GM12878 (cell line): ENCODE measurements at regions not wholly inside any gene's neighbourhood (a gene's known extent, or its start where the extent isn't known, plus 50 kb on each side); places are given as distances from the start of the nearest gene placed in this dataset.

ENCODE experiments used
- ATAC-seq: fragments of 200-7000 bp; cut with Tn5 transposase; 3 replicates; pipeline ENCODE4 v1.9.1; 2020; ENCODE audit warnings: mild to moderate bottlenecking, moderate library complexity
- BruUV-seq: library from RNA; stranded (reverse); fragments of 400-500 nt; replicated peaks from 2 replicates; lab custom pipeline; 2021; lab: Mats Ljungman, UMichigan
- CTCF ChIA-PET: fragments of 300-600 bp; sonication (Branson Sonifier 250); formaldehyde crosslinking; extraction: SDS; loops from one replicate; lab custom pipeline; 2021; ENCODE audit warnings: inconsistent platforms; lab: Yijun Ruan, JAX
- POLR2A ChIA-PET: fragments of 350-600 bp; formaldehyde crosslinking; extraction: SDS; loops from one replicate; lab custom pipeline; 2021; ENCODE audit warnings: inconsistent platforms; lab: Charles Lee
- RAD21 ChIA-PET: fragments of 300-600 bp; sonication (Branson Sonifier 250); formaldehyde crosslinking; loops from one replicate; lab custom pipeline; 2023; ENCODE audit warnings: antibody characterized with exemption; ENCODE audit not compliant: unreplicated experiment; lab: Charles Lee
- SMC1A ChIA-PET: fragments of 300-600 bp; sonication (Branson Sonifier 250); formaldehyde crosslinking; loops from one replicate; lab custom pipeline; 2023; ENCODE audit not compliant: unreplicated experiment, uncharacterized antibody; lab: Charles Lee
- DNase-seq: peaks from one replicate; pipeline ENCODE4 v3.0.0-alpha.2; 2011; ENCODE audit warnings: low read depth, low spot score
- FAIRE-seq: peaks from 3 replicates; lab custom pipeline; 2011; peaks lifted over from hg19 to GRCh38; lab: Jason Lieb, UNC
- H2AFZ ChIP-seq: 2 replicates; pipeline ENCODE4 v1.6.0; 2011; ENCODE audit warnings: low read depth, low read length, control low read depth; ENCODE audit not compliant: control insufficient read depth
- H3K27ac ChIP-seq: 2 replicates; pipeline ENCODE4 v1.5.1; 2011; ENCODE audit warnings: control low read depth; ENCODE audit not compliant: control insufficient read depth, insufficient read depth
- H3K27me3 ChIP-seq, 2 experiments: replicated peaks in 1 of 2; 2 replicates each; pipeline versions ENCODE4 v1.6.0 to v1.6.1; 2011; ENCODE audit warnings: low read length in 1 of 2; ENCODE audit not compliant: control insufficient read depth in 2 of 2, insufficient read depth in 2 of 2
- H3K36me3 ChIP-seq, 2 experiments: 2 replicates each; pipeline ENCODE4 v1.5.1; 2011; ENCODE audit warnings: low read length in 1 of 2; ENCODE audit not compliant: control insufficient read depth in 2 of 2, insufficient read depth in 2 of 2
- H3K4me1 ChIP-seq: 2 replicates; pipeline ENCODE4 v1.6.1; 2011; ENCODE audit warnings: mild to moderate bottlenecking, low read length, moderate library complexity, mixed read lengths; ENCODE audit not compliant: control insufficient read depth, insufficient read depth
- H3K4me2 ChIP-seq: 2 replicates; pipeline ENCODE4 v1.6.0; 2011; ENCODE audit warnings: control low read depth; ENCODE audit not compliant: control insufficient read depth, insufficient read depth
- H3K4me3 ChIP-seq: fragments of 200-600 bp; sonication (generic); 2 replicates; pipeline ENCODE4 v1.5.1; 2016
- H3K79me2 ChIP-seq: 2 replicates; pipeline ENCODE4 v1.6.0; 2011; ENCODE audit warnings: low read length; ENCODE audit not compliant: control insufficient read depth, insufficient read depth
- H3K9ac ChIP-seq: 2 replicates; pipeline ENCODE4 v1.8.0; 2011; ENCODE audit warnings: low read length, control low read depth, mixed read lengths; ENCODE audit not compliant: control insufficient read depth, insufficient read depth
- H3K9me3 ChIP-seq: replicated peaks from 3 replicates; pipeline ENCODE4 v1.5.1; 2011; ENCODE audit warnings: mild to moderate bottlenecking, low read length; ENCODE audit not compliant: control insufficient read depth, insufficient read depth
- H4K20me1 ChIP-seq: 2 replicates; pipeline ENCODE4 v1.6.0; 2011; ENCODE audit not compliant: control insufficient read depth, insufficient read depth
- BHLHE40 ChIP-seq, 2 experiments: fragments of 450-650 bp in 1 of 2; IDR thresholded peaks; 2 replicates each; pipeline ENCODE4 v1.6.1; 2011 to 2017; ENCODE audit warnings: low read depth in 2 of 2, borderline replicate concordance in 1 of 2, improper control_type of control experiment in 1 of 2, low read length in 1 of 2, mild to moderate bottlenecking in 1 of 2
- CHD4 ChIP-seq: fragments of 200-600 bp; sonication (generic); IDR thresholded peaks from 2 replicates; pipeline ENCODE4 v1.6.1; 2016; ENCODE audit warnings: mild to moderate bottlenecking
- EED ChIP-seq: sonication (generic); IDR thresholded peaks from 2 replicates; pipeline ENCODE4 v1.6.1; 2016; ENCODE audit warnings: antibody characterized with exemption, low read depth
- FOXK2 ChIP-seq: fragments of 450-650 bp; IDR thresholded peaks from 2 replicates; pipeline ENCODE4 v1.6.1; 2017; ENCODE audit warnings: mild to moderate bottlenecking, moderate library complexity
- IRF4 ChIP-seq: IDR thresholded peaks from 2 replicates; pipeline ENCODE4 v1.6.1; 2011; ENCODE audit warnings: low read depth, low read length
- NFXL1 ChIP-seq: fragments of 450-650 bp; IDR thresholded peaks from 2 replicates; pipeline ENCODE4 v1.6.1; 2017; ENCODE audit warnings: antibody characterized with exemption, mild to moderate bottlenecking, borderline replicate concordance
- NR2C1 ChIP-seq: fragments of 450-650 bp; IDR thresholded peaks from 2 replicates; pipeline ENCODE4 v1.6.1; 2017; ENCODE audit warnings: antibody characterized with exemption, mild to moderate bottlenecking, moderate library complexity
- YY1 ChIP-seq: IDR thresholded peaks from 2 replicates; pipeline ENCODE4 v1.6.1; 2011; ENCODE audit warnings: low read depth, mild to moderate bottlenecking, low read length
- ZBED1 ChIP-seq: IDR thresholded peaks from 2 replicates; pipeline ENCODE4 v1.6.1; 2016; ENCODE audit warnings: borderline replicate concordance
- WGBS: methylation state at CpG from one replicate; pipeline ENCODE4 v1.1.6; 2016; ENCODE audit warnings: low lambda C conversion rate; ENCODE audit not compliant: insufficient replicate concordance, insufficient coverage; ENCODE audit errors: missing lambda C conversion rate; 5-methylcytosine and 5-hydroxymethylcytosine counted together
- in situ Hi-C: fragments of 300-500 bp; cut with MboI; formaldehyde crosslinking; loops from 9 replicates; pipeline ENCODE4 v1.14.3; 2018; ENCODE audit warnings: mixed read lengths
- intact Hi-C: fragments of 100-400 bp; cut with micrococcal nuclease; formaldehyde crosslinking; loops from one replicate; pipeline ENCODE4 v1.14.2; 2022; ENCODE audit not compliant: unreplicated experiment

DNA sequence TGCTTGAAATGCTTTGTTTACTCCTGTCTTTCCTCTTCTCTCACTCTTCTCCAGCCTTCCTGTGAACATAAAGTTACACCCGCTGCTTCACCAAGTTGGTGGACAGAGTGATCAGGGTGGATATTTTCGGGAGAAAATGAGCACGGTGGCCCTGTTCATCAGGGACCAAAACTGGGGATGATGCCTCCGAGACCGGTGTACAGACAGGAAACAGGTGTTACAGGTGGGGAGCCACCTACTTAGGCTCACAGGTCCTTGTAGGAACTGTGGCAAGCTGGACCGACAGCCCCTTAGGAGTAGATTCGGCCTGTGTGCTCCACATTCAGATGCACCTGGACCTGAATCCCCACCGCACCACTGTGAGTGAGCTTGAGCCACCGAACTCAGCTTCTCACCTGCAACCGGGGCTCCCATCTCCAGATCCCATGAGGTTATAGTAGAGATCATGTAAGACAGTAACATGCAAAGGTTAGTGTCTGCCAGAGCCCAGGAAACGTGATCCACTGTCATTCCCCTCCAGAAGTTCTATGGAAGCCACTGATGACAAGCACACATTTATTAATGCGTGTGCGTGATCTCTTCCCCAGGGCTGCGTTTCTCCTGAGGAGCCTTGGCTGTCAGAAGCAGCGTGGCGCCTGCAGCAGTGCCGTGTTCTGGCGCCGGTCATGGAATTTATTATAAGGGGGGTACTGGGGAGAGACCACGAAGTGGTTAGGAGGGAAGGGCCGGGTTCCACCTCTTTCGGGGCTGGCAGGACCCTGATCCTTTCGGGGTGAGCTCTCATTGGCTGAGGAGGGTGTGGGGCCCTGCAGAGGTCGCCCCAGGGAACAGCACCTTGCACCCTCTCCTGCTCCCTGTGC lies 94.2 kb downstream of the ERMARD start:
- H3K4me3 ChIP-seq = no peak overlapping the region
- SMC1A ChIA-PET = no interaction called here
- no peak for FAIRE-seq
- RAD21 ChIA-PET = no interaction called here
- in situ Hi-C loops = no loop called here
- TF ChIP-seq ZBED1 = no peak
- TF ChIP-seq NR2C1 = no peak
- no peaks in the 10 kb centered on the region for H3K79me2 ChIP-seq
- CTCF ChIA-PET = no interaction called here
- H3K36me3 ChIP-seq = no peaks in the 10 kb centered on the region
- H2AFZ ChIP-seq = no peak overlapping the region
- intact Hi-C loops = no loop called here
- no peak for DNase-seq
- H3K27ac ChIP-seq = no peak overlapping the region
- WGBS = 36% methylated on average over 23 of the region's 24 CpGs
- H3K9ac ChIP-seq = no peak overlapping the region
- H3K4me2 ChIP-seq = no peak overlapping the region
- no peaks in the 10 kb centered on the region; a peak in 1 of 4 replicates for H3K27me3 ChIP-seq
- POLR2A ChIA-PET = no interaction called here
- no peak for ATAC-seq
- H3K9me3 ChIP-seq = no peaks in the 10 kb centered on the region; the same call in 2 of the 3 replicates
- no TSS peak for BruUV-seq
- H3K4me1 ChIP-seq = no peaks in the 10 kb centered on the region
- no peaks in the 10 kb centered on the region for H4K20me1 ChIP-seq

DNA sequence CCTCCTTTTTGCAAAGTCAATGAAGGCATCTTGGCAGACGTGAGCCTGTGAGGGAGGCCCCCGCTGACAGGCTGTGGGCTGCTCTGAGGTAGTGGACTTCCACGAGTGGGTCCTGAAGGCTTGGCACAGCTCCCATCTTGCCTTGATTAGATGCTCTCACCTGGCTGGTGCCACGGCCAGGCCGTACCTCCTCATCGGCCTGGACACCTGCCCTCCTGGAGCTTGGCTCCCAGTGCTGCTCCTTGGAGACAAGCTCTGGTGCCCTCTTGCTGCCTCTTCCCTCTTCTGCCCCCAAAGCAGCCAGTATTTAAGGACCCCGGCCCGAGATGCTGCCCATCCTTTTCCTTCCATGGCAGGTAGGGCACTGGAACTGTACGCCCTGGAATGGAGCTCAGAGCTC lies 93.5 kb downstream of the ERMARD start:
- ATAC-seq (no peak), DNase-seq (no peak), FAIRE-seq (no peak)
- Histone ChIP-seq H3K36me3 (no peaks in the 10 kb centered on the region), H3K4me2 (no peak overlapping the region), H3K27ac (no peak overlapping the region), H3K4me3 (no peak overlapping the region), H3K4me1 (no peaks in the 10 kb centered on the region), H3K27me3 (no peaks in the 10 kb centered on the region; a peak in 1 of 4 replicates), H3K9ac (no peak overlapping the region), H2AFZ (no peak overlapping the region), H3K9me3 (no peaks in the 10 kb centered on the region; the same call in 2 of the 3 replicates), H4K20me1 (no peaks in the 10 kb centered on the region), H3K79me2 (no peaks in the 10 kb centered on the region)
- WGBS = 40% methylated on average over 9 of the region's 9 CpGs
- BruUV-seq = no TSS peak
- ChIA-PET POLR2A (no interaction called here), CTCF (no interaction called here), SMC1A (no interaction called here), RAD21 (no interaction called here)
- intact Hi-C loops = no loop called here
- in situ Hi-C loops = no loop called here
- TF ChIP-seq IRF4 = no peak
- no peak for TF ChIP-seq CHD4
- TF ChIP-seq NFXL1 = no peak
- TF ChIP-seq BHLHE40 (IDR thresholded peaks at IDR 0.05; ENCODE audit: borderline replicate concordance in 1 of 2, low read depth in 2 of 2, low read length in 1 of 2) = no peak
- no peak for TF ChIP-seq FOXK2
- no peak for TF ChIP-seq YY1
- no peak for TF ChIP-seq EED
